GM18505 (cell line): ENCODE measurements at regions not wholly inside any gene's neighbourhood (a gene's known extent, or its start where the extent isn't known, plus 50 kb on each side); places are given as distances from the start of the nearest gene placed in this dataset.
"Not testable (repeated sequence)": the region's sequence is repeated elsewhere in the genome, so short reads cannot be mapped to it uniquely, and the experiment has no call there.

Source experiments
- ATAC-seq: cut with Tn5 transposase; IDR thresholded peaks from one replicate; pipeline ENCODE4 v1.9.1; 2021; ENCODE audit not compliant: unreplicated experiment
- POLR2A ChIP-seq: IDR thresholded peaks from 4 replicates; pipeline ENCODE4 v1.6.1; 2011; ENCODE audit warnings: borderline replicate concordance; ENCODE audit not compliant: insufficient read depth, insufficient read length; ENCODE audit errors: extremely low read depth

GRCh38 chr14:97117693-97118092 lies 320.5 kb downstream of the VRK1 start:
- no peak for ATAC-seq
- no peak for TF ChIP-seq POLR2A

GRCh38 chr14:97120204-97120603 lies 323.0 kb downstream of the VRK1 start:
- peak; percentile 12 for ATAC-seq
- no peak for TF ChIP-seq POLR2A

GRCh38 chr14:97120611-97121031 lies 323.4 kb downstream of the VRK1 start:
- no peak for TF ChIP-seq POLR2A
- peak; percentile 69 for ATAC-seq

DNA sequence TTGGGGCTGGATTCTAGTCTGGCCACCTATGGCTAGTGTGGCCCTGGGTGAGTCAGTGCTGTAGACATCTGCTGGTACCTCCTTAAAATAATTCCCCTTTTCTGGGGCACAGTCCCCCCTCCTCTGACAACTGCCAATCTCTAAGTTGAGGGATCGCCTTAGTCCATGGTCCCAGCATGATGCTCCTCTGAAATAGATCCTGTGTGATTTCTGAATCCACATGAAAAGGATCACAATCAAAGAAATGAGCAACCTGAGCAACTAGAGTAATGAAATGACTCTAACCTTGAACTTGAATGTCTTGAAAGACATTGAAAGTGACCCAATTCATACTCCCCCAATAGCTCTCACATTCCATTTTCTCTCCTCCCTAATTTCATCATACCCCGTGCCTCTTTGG lies 332.5 kb downstream of the VRK1 start:
- ATAC-seq: no peak
- TF ChIP-seq POLR2A: no peak

GRCh38 chr14:97135847-97136246 lies 338.7 kb downstream of the VRK1 start:
- ATAC-seq: not testable (repeated sequence)

- no peak for ATAC-seq
- TF ChIP-seq POLR2A: no peak
Measured at GRCh38 chr14:97137705-97138104, 340.5 kb downstream of the VRK1 start.

- ATAC-seq: no peak
Measured at GRCh38 chr14:97138801-97139200, 341.6 kb downstream of the VRK1 start.

GRCh38 chr14:97143011-97143410 lies 345.8 kb downstream of the VRK1 start:
- no peak for TF ChIP-seq POLR2A
- no peak for ATAC-seq

More at GRCh38 chr14:97138801-97139200, 341.6 kb downstream of the VRK1 start:
- TF ChIP-seq POLR2A: no peak

DNA sequence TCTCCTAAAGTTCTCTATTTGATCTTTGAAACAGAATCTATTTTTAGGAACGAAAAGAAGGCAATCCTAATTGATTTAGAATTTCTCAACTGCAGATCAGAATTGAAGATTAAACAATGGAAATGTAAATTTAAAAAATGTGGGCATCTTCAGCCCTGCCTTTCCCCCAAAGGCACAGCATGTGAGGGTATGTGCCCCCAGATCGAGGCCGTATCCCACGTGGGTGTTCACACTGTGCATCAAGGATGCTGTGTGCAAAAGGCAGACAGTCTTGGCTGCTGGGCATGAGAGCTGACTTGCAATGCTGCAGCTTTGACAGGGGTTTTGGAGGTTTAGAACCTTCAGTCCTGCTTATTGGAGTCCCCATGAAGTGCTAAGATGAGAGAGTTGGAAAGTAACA lies 346.3 kb downstream of the VRK1 start:
- ATAC-seq: no peak
- no peak for TF ChIP-seq POLR2A

- not testable (repeated sequence) for ATAC-seq
Measured at GRCh38 chr14:97148021-97148420, 350.8 kb downstream of the VRK1 start.

DNA sequence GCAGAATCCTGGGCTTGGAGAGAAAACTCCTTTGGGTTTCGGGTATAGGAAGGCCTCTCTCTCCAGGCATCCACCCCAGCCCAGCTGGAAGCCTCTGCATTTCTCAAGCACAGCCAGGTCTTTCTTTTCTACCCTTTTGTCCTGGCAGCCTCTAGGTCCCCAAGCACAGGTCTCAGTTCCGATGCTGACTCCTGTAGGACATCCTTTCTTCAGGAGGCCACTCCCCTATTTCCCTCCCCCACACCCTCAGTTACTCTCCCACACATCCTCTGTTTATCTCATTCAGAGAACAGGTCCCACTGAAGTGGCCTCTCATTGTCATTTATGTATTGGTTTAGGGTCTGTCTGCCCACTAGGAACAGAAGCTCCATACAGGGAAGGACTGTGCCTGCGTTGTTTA lies 352.6 kb downstream of the VRK1 start:
- no peak for TF ChIP-seq POLR2A
- no peak for ATAC-seq

- ATAC-seq: no peak
- TF ChIP-seq POLR2A: no peak
Measured at GRCh38 chr14:97153527-97153926, 356.3 kb downstream of the VRK1 start.

DNA sequence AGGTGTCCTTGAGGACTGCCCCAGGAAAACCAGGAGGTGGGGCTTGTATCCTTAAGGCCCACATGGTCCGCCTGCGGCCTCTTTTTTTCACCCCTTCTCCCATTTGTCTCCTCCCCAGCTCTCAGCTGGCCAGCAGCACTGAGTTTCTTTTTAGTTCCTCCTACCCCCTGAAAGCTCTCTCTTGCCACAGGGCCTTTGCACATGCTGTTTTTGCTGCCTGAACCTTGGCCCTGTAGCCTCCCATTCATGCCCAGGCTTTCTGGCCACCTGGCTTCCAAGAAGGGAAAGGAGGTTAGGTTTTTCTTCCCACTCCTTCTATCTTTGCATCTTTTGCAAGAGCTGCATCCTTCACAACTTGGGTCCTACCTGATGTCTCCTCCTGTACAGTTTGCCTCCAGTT lies 358.1 kb downstream of the VRK1 start:
- no peak for TF ChIP-seq POLR2A
- ATAC-seq: no peak

- ATAC-seq: no peak
- TF ChIP-seq POLR2A: no peak
Measured at GRCh38 chr14:97155814-97156213, 358.6 kb downstream of the VRK1 start.

- no peak for TF ChIP-seq POLR2A
- ATAC-seq: no peak
Measured at GRCh38 chr14:97156705-97157104, 359.5 kb downstream of the VRK1 start.
